RCC 7860 (cell line): ENCODE measurements at regions not wholly inside any gene's neighbourhood (a gene's known extent, or its start where the extent isn't known, plus 50 kb on each side); places are given as distances from the start of the nearest gene placed in this dataset.

Experiments
- DNase-seq: peaks from one replicate; pipeline ENCODE4 v3.0.0-alpha.2; 2015; ENCODE audit warnings: low spot score
- FAIRE-seq: peaks from 2 replicates; lab custom pipeline; 2012; peaks lifted over from hg19 to GRCh38; lab: Jason Lieb, UNC

- DNase-seq, result no peak
- FAIRE-seq, result no peak
Observed at GRCh38 chr6:56348578-56348977, 101.2 kb upstream of the COL21A1 start.

GRCh38 chr6:56347526-56347925 is 100.1 kb upstream of the COL21A1 start:
- DNase-seq (peak; percentile 61), FAIRE-seq (peak; percentile 87)

GRCh38 chr6:56346958-56347357 is 99.6 kb upstream of the COL21A1 start:
- no peak for FAIRE-seq
- peak; percentile 42 for DNase-seq

- FAIRE-seq, result no peak
- DNase-seq, result no peak
Observed at GRCh38 chr6:56345376-56345995, 98.1 kb upstream of the COL21A1 start.

- FAIRE-seq (no peak), DNase-seq (no peak)
Observed at GRCh38 chr6:56343295-56343694, 95.9 kb upstream of the COL21A1 start.

- DNase-seq (no peak), FAIRE-seq (no peak)
Observed at GRCh38 chr6:56339524-56339923, 92.1 kb upstream of the COL21A1 start.

- FAIRE-seq, result no peak
- peak; percentile 56 for DNase-seq
Observed at GRCh38 chr6:56335726-56336125, 88.3 kb upstream of the COL21A1 start.

- FAIRE-seq (peak; percentile 65), DNase-seq (peak; percentile 70)
Observed at GRCh38 chr6:56334937-56335336, 87.6 kb upstream of the COL21A1 start.

GRCh38 chr6:56329271-56330050 is 82.1 kb upstream of the COL21A1 start:
- DNase-seq (peak; percentile 71), FAIRE-seq (peak; percentile 95)

- FAIRE-seq (no peak), DNase-seq (no peak)
Observed at GRCh38 chr6:56328728-56329090, 81.3 kb upstream of the COL21A1 start.

GRCh38 chr6:56327946-56328727 is 80.8 kb upstream of the COL21A1 start:
- no peak for DNase-seq
- FAIRE-seq, result no peak

- DNase-seq (no peak), FAIRE-seq (no peak)
Observed at GRCh38 chr6:56324396-56324795, 77.0 kb upstream of the COL21A1 start.

- DNase-seq, result no peak
- FAIRE-seq, result no peak
Observed at GRCh38 chr6:56318851-56319250, 71.5 kb upstream of the COL21A1 start.

- DNase-seq, result peak; percentile 46
- peak; percentile 64 for FAIRE-seq
Observed at GRCh38 chr6:56314683-56315523, 67.5 kb upstream of the COL21A1 start.

- FAIRE-seq, result no peak
- DNase-seq, result no peak
Observed at GRCh38 chr6:56311533-56312448, 64.4 kb upstream of the COL21A1 start.

GRCh38 chr6:56311061-56311460 is 63.7 kb upstream of the COL21A1 start:
- no peak for DNase-seq
- no peak for FAIRE-seq

GRCh38 chr6:56310241-56310640 is 62.9 kb upstream of the COL21A1 start:
- no peak for FAIRE-seq
- no peak for DNase-seq

GRCh38 chr6:56299916-56300315 is 52.5 kb upstream of the COL21A1 start:
- DNase-seq (no peak), FAIRE-seq (no peak)

- DNase-seq, result peak; percentile 31
Observed at GRCh38 chr6:56297022-56297989, 49.9 kb upstream of the COL21A1 start.

More at GRCh38 chr6:56297022-56297989, 49.9 kb upstream of the COL21A1 start:
- FAIRE-seq, result peak; percentile 67
